ENCODE measurements at regions not wholly inside any gene's neighbourhood (a gene's known extent, or its start where the extent isn't known, plus 50 kb on each side); places are given as distances from the start of the nearest gene placed in this dataset.

DNA sequence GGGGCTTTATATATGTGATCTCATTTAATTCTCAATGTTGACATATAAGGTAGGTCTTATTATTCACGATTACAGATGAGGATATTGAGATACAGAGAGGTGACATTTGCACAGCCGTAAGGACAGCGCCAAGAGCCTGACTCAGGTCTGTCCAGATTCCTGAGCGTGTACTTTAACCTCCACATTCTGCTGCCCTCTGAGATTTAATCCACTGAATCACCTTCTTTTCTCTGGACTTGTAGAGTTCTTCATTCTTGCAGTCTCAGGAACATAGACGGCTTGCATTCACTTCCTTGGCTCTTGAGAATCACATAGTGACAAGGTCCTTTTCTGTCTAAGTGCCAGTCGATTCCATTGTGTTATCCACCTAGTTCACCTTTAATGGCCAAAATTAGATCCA is 141.0 kb upstream of the ARHGAP5 start:
- 79% methylated on average over 6 of the region's 6 CpGs for WGBS (ENCODE audit: insufficient coverage, low coverage, missing lambda C conversion rate)
- in situ Hi-C loops (cut with MboI) (no loop called here), intact Hi-C loops (cut with micrococcal nuclease) (loop anchor here (10.0 kb wide), 2 partner anchors 529 to 629 kb away; no protein-coding TSS in a partner anchor)
- DNase-seq (ENCODE audit: extremely low read depth in 1 of 4, low spot score in 3 of 4) (no peak), ATAC-seq (no peak), FAIRE-seq (no peak)
- Histone ChIP-seq H3K4me2 (ENCODE audit: insufficient read depth, low read length) (no peak overlapping the region), H4K20me1 (replicated peaks; ENCODE audit: control insufficient read depth, insufficient read depth, low read length) (no peaks in the 10 kb centered on the region), H3K4me1 (replicated peaks in 1 of 2; ENCODE audit: control insufficient read depth in 2 of 2, insufficient read depth in 2 of 2, low read length in 2 of 2) (peaks cover 0 to 3% of the 10 kb centered on the region in 2 experiments; a peak in 4 of 5 replicates), H3K27me3 (ENCODE audit: control insufficient read depth in 2 of 2, insufficient read depth in 2 of 2, low read length in 2 of 2) (no peaks in the 10 kb centered on the region), H3K9me1 (ENCODE audit: control insufficient read depth, insufficient read depth, low read length) (no peaks in the 10 kb centered on the region), H3K27ac (ENCODE audit: extremely low read depth, low read depth, low read length) (no peak overlapping the region), H3K79me2 (ENCODE audit: control insufficient read depth, insufficient read depth, low read length) (no peaks in the 10 kb centered on the region), H3K4me3 (no peak overlapping the region), H3K9me3 (replicated peaks; ENCODE audit: control insufficient read depth, insufficient read depth, low read depth, low read length) (no peaks in the 10 kb centered on the region), H3K9ac (ENCODE audit: insufficient read depth in 1 of 2, low read depth in 2 of 2, low read length in 2 of 2) (no peak overlapping the region), H2AFZ (ENCODE audit: low read depth, low read length) (no peak overlapping the region), H3K36me3 (ENCODE audit: control insufficient read depth, insufficient read depth, low read length) (no peaks in the 10 kb centered on the region)
- ChIA-PET CTCF (ENCODE audit: low intra/inter-chr PET ratio) (interaction anchor here (0.7 kb wide), 1 partner anchor 223 kb away, joined by 3 read pairs; no protein-coding TSS in a partner anchor), POLR2A (no interaction called here)
- TF ChIP-seq ZC3H11A (IDR thresholded peaks at IDR 0.05; ENCODE audit: low read depth, low read length) (no peak), ZNF354B (CRISPR knock-in tag; IDR thresholded peaks at IDR 0.05) (no peak), SMAD1 (IDR thresholded peaks at IDR 0.05; ENCODE audit: low read depth, low read length, partially characterized antibody) (no peak), HCFC1 (IDR thresholded peaks at IDR 0.05; ENCODE audit: low read depth, low read length) (no peak), SAFB (IDR thresholded peaks at IDR 0.05; ENCODE audit: borderline replicate concordance, low read depth, low read length) (no peak), ZC3H8 (IDR thresholded peaks at IDR 0.05) (no peak), RUNX1 (IDR thresholded peaks at IDR 0.05; ENCODE audit: low read depth) (no peak), KLF16 (IDR thresholded peaks at IDR 0.05) (no peak), BHLHE40 (IDR thresholded peaks at IDR 0.05; ENCODE audit: low read length) (no peak), E2F3 (CRISPR knock-in tag; IDR thresholded peaks at IDR 0.05) (no peak), ELF1 (tag; IDR thresholded peaks at IDR 0.05) (no peak), SIRT6 (IDR thresholded peaks at IDR 0.05; ENCODE audit: low read depth, low read length) (no peak), DNMT1 (IDR thresholded peaks at IDR 0.05) (no peak)
- TF ChIP-seq, protein P1, sequence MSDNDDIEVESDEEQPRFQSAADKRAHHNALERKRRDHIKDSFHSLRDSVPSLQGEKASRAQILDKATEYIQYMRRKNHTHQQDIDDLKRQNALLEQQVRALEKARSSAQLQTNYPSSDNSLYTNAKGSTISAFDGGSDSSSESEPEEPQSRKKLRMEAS (CRISPR knock-in tag; IDR thresholded peaks at IDR 0.05): no peak
- no TSS peak for BruUV-seq (replicated peaks)
